ENCODE measurements at regions not wholly inside any gene's neighbourhood (a gene's known extent, or its start where the extent isn't known, plus 50 kb on each side); places are given as distances from the start of the nearest gene placed in this dataset.

DNA sequence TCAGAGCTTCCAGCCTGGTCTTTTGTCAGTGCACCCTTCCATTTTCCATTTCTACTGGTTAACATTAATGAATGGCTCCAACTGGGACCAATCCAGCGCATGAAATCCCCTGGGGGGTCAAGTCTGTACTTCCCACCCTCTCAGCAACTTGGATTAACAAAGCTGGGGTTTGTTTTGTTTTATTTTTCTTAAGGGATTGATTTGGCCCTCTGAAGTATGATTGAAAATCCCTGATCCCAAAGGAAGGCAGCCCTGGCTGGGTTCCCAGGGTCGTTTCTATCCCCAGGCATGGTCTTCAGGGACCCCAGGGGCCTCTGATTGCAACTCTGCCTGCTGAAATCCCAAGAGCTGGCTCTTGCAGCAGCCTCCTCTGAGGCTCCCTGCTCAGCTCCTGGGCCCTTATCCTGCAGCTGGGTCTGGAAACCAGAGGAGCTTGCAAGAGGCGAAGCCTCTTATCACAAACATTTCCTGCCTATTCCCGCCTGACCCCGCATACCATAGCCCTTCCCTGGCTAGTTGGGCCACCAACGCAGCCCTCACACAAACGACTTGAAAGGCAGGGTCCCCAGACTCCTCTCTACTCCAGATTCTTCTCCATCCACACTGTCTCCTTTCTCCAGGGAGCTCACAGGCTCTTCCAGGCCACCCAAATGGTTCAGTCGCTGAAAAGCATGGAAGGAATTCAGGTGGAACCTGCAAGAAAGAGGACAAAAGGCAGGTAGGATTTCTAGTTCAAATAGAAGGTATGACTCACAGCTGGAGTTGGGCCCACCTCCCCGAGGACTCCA lies 109.7 kb upstream of the PKDCC start:
- TF ChIP-seq, protein P1, sequence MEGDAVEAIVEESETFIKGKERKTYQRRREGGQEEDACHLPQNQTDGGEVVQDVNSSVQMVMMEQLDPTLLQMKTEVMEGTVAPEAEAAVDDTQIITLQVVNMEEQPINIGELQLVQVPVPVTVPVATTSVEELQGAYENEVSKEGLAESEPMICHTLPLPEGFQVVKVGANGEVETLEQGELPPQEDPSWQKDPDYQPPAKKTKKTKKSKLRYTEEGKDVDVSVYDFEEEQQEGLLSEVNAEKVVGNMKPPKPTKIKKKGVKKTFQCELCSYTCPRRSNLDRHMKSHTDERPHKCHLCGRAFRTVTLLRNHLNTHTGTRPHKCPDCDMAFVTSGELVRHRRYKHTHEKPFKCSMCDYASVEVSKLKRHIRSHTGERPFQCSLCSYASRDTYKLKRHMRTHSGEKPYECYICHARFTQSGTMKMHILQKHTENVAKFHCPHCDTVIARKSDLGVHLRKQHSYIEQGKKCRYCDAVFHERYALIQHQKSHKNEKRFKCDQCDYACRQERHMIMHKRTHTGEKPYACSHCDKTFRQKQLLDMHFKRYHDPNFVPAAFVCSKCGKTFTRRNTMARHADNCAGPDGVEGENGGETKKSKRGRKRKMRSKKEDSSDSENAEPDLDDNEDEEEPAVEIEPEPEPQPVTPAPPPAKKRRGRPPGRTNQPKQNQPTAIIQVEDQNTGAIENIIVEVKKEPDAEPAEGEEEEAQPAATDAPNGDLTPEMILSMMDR (IDR thresholded peaks at IDR 0.05; ENCODE audit: low read length), result no peak
- TF ChIP-seq EZH2 (optimal IDR thresholded peaks at IDR 0.05; ENCODE audit: low read depth, low read length), result no peak

Data from MM.1S (cell line).